ENCODE measurements at regions not wholly inside any gene's neighbourhood (a gene's known extent, or its start where the extent isn't known, plus 50 kb on each side); places are given as distances from the start of the nearest gene placed in this dataset.
"Not testable (repeated sequence)": the region's sequence is repeated elsewhere in the genome, so short reads cannot be mapped to it uniquely, and the experiment has no call there.

DNA sequence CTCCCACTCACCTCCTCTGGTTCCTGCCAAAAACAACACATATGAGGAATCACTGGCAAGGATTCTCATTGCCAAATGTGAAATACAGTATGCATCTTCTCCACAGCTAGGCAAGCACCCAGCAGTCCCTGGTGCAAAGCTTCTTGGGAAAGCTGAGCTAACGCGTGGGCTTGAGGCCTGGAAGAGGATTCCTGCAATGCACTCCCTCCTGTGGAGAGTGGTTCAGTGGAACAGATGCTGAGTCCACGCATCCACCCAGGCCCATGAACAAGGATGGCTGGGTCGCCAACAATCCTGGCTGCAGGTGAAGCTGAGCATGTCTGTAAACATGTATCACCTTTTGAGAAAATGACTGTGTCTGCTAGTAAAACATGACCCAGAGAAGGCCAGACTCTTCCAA lies 113.2 kb upstream of the CHST15 start:
- DNase-seq = no peak

DNA sequence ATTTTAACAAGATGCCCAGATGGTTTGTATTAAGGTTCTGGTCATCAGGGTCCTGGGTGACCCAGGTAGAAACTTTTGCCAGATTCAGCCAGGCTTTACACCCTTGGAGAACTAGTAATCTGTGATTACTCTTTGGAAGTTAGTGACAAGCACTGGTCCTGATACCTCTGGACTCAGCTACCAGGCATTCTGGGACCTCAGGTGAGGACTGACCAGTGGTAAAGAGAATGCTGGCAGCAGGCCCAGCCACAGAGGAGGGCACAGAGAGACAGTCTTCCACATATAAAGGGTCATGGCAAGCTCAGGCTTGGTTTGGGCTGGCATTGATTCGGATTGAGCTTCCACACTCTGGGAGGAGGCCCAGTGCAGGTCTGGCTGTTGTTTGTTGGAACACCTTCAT lies 112.0 kb upstream of the CHST15 start:
- no peak for DNase-seq

DNA sequence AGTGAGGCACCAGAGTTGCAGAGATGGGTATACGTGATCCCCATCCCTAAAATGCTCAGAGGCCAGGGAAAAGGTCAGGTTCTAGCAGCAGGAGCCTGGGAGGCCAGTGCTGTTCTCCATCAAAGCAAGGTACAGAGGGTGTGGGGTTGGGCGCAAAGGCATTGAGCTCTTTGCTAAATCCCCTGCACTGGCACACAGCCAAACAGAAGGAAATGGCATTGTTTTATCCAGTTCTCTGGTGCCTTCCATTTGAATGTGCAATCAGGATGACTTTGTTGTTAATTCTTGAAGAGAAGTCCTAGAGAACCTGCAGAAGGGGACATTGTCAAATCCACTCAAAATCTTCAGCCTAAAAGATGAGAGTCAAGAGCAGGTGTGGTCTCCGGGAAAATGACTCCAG lies 111.3 kb upstream of the CHST15 start:
- no peak for DNase-seq

DNA sequence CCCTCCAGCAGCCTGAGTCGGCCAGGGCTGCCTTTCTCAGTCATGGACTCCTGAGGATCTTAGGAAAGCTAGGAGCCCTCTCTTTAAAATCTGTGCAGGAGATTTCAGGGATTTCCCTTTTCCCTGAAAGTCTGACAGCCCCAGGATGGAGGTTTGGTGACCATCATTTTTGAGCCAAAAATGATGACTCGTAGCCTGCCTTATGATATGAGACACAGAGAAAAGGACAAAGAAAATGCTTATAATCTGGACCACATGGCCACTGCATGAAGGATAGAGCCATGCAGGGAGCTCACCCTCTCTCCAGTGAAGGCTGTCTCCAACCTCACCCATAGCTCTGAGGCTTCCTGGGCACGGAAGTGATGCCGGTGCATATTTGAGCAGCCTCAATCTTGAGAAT lies 106.6 kb upstream of the CHST15 start:
- DNase-seq = no peak

DNA sequence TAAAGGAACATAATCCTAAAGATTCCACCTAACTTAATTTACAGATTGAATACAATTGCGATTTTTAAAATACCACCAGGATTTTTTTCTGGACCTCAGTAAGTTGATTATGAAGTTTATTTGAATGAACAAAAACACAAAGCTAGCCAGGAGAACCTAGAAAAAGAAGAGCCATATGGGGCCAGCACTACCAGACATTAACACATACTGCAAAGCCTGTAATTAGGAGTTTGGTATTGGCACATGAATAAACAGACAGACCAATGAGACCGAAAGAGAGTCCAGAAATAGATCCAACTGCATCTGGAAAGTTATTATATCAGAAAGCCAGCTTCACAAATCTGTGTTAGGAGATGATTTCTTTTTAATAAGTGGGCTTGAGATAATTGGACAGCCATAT lies 105.5 kb upstream of the CHST15 start:
- no peak for DNase-seq

DNA sequence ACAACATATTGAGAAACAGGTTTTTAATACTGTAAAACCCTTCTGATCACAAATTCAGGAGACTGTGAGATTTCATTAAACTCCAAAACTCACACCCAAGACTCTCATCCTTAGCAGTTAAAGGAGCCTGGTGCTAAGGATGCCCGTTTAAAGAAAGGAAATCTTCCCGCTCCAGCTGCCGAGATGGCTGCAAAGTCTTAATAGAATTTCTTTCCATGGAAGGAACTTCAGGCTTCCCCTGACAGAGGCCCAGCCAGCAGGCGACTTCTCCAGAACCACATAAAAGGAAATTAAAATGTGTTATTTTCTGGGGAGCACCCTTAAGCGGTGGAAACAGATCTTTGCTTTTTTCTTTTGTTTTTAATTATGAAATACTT lies 104.7 kb upstream of the CHST15 start:
- DNase-seq = no peak

DNA sequence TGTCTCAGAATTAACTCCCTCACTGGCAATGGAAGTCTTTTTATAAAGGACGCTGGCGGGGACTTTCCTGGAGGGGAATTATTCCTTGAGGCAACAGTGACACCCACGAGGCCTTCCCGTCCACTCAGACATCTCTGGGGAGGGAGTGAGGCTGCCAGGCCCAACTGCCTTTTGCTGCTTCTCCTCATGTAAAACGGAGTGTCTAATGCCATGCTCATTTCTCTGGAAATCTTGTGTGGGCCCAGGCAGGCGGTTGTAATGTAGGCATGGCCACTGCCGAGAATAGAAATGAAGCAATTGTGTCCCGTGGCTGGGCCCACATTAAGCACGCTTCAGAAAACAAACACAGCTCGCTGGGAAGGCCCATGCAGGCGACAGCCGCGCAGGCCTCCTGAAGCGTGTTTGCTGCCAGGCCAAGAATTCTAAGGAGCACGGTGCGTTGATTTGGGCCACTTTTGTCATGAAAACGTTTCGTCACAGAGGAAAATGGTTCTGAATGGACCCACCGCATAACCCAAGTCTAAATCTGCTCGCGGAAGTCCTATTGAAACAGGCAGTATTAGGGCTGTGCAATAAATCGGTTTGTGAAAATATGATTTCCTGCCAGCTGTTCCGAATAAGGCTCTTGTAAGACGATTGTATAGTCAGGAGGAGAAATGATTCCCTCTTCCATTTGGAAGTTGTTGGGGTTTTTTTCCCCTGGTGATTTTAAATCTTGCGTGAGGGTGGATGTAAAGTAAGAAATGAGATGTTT lies 104.2 kb upstream of the CHST15 start:
- DNase-seq = no peak

DNA sequence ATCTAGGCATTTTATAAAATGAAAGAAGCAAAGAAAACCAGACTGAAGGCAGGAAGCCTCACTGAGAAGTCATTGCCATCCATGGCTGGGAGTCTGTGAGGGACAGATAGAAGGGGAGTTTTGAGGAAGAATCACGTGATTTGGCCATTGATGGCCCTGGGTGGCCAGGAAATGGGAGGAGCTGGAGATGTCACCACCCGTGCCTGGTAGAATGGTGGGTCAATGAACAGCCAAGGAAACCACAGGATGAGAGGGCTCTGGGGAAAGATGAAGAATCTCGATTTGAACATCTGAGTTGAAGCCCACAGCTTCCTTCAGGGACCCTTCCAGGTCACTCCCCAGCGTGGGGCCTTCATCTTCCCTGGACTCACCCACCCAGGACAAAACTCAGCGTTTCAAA lies 103.3 kb upstream of the CHST15 start:
- DNase-seq = no peak

DNA sequence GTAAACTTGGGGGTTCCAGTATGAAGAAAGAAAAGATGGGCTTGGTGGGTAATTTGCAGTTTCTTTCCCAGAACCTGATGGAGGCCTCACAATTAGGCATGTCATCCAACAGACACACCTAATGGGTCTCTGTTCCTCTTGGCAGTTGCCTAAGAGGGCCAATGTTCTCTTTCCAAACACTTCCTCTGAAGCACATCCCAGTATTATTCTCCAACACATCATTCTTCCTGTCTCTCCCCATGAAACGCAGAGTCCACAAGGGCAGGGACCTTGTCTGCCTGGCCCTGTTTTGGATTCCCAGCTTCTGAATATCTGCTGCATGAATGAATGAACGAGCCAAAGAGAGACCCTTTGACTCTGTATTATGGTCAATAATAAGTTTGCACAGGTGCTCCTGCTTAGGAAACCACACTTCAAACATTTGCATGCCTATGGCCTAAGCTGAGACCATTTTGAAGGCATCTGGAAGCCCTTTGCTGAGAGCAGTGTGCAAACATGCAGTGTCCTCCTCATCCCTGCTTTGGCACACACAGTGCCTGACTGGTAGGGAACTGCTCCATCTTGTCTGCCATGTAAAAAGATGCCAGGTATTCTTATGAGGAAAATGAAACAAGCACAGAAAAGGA lies 100.9 kb upstream of the CHST15 start:
- DNase-seq = no peak

DNA sequence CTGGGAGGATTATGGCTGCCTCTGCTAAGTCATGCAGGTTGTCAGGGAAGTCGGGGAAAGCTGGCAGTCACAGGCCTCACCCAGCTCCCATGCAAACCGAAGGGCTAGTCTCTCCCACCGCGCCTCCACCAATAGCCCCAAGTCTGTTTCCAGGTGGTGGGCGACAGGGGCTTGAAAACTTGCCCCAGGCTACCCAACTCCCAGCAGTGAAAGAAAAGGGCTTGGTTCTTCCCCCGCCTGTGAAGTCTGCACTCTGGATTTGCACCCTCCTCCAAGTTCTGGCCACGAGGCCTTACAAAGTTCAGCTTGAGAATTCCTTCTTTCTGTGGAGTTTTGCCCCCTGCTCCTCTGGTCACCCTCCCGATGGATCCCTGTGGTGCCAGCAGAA lies 99.9 kb upstream of the CHST15 start:
- no peak for DNase-seq

DNA sequence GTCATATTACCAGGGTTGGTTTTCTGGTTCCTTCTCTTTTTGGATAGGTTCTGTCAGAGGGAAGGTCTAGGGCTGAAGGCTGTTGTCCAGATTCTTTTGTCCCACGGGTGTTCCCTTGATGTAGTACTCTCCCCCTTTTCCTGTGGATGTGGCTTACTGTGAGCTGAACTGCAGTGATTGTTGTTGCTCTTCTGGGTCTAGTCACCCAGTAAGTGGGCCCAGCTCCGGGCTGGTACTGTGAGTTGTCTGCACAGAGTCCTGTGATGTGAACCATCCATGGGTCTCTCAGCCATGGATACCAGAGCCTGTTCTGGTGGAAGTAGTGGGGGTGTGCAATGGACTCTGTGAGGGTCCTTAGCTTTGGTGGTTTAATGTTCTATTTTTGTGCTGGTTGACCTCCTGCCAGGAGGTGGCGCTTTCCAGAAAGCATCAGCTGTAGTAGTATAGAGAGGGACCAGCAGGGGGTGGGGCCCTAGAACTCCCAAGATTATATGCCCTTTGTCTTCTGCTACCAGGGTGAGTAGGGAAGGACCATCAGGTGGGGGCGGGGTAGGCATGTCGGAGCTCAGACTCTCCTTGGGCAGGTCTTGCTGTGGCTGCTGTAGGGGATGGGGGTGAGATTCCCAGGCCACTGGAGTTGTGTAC lies 99.4 kb upstream of the CHST15 start:
- not testable (repeated sequence) for DNase-seq

DNA sequence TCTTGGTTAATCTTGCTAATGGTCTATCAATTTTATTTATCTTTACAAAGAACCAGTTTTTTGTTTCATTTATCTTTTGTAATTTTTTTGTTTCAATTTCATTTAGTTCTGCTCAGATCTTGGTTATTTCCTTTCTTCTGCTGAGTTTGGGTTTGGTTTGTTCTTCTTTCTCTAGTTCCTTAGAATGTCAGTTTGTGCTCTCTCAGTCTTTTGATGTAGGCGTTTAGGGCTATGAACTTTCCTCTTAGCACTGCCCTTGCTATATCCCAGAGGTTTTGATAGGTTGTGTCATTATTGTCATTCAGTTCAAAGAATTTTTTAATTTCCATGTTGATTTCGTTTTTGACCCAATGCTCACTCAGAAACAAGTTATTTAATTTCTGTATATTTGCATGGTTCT lies 97.1 kb upstream of the CHST15 start:
- DNase-seq = not testable (repeated sequence)

DNA sequence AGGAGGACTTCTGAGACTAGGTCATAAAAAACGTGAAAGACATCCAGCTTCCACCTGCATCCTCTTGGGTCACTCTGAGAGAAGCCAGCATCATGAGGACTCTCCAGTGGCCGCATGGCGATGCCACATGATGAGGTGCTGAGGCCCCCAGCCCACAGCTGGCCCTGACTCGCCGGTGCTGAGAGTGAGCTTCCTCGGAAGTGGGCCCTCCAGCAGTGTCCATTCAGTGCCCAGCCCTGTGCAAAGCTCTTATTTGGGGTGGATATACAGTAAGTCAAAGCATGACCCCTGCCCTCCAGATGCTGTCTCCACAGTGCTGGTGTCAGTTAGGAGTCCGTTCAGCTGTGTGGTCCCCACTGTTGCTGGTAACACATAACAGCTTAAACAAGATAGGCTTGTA lies 93.6 kb upstream of the CHST15 start:
- no peak for DNase-seq

DNA sequence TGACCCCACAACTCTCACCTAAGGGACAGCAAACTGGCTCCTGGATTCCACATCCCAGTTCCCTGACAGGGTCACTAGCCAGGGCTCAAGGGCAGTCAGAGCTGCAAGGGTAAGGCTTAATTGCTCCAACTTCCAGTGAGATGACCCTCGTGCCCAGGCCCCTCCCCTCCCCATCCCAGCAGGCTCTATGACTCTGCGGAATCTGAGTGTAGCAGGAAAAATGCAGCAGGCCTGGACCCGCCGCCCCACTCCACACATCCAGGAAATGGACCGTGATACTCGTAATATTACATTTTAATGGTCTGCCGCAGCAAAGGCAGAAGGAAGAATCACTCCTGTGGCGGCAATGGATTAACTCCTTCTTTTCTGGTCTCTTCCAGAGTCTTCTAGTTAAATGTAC lies 91.7 kb upstream of the CHST15 start:
- DNase-seq = no peak

DNA sequence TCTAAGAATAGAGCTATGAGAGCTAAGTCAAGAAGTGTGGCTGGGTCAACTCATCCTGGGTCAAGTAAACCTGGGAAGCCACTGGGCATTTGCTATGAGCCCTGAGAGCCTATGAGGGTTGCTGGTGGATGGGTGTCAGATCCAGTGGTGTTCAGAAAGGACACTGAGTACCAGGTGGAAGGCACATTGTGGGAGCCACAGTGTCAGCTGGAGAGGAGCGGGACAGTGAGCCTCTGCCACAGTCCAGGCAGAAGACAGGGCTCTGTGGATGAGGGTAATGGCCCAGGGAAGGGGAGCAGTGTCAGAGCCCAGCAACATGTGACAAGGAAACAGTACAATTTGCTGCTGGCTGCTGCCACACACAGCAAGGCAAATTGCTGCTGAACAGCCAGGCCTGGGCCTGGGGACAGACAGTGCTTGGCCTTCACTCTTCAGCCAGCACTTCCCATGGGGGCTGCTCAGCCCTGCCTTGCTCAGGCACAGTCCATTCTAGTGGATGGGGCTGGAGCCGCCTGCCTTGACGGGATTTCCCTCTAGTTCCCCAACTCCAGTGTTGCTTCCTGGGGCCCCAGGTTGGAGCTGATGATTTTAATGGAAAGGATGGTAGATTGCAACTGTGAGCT lies 90.9 kb upstream of the CHST15 start:
- no peak for DNase-seq

DNA sequence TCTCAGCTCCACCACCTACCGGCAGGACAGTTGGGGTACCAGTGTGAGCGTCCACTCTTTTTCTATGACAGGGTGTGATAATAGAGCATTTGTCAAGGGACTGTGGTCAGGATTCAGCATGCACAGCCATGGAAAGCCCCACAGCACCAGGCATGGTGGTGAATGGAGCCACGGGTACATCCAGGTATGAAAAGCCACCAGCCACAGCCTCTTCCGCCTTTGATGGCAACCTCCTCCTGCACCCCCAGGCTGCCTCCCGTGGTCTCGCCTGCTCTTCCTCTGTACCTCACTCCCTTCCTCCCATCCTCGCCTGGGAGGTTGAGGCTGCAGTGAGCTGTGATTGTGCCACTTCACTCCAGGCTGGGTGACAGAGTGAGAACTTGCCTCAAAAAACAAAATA lies 90.2 kb upstream of the CHST15 start:
- DNase-seq = no peak

DNA sequence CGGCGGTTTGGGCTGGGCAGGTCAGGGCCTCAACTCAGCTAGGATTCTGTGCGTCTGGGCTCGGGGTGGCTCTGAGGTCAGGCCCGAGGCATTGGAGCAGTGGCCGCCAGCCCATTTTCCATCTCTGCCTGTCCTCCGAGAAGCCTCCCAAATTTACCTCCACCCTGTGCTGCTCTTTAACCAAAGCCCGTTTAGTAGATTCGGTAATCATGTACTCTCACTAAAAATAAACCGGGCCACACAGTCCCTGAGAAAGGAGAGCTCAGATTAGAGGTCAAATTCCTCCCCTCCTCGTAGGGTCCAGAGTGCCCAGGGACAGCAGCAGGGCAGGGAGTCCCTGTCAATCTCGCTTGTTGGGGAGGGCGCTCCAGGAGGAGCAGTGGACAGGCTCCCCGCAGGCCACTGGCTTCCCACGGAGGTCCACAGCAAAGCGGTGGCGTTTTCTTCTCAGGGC lies 88.7 kb upstream of the CHST15 start:
- DNase-seq = no peak

DNA sequence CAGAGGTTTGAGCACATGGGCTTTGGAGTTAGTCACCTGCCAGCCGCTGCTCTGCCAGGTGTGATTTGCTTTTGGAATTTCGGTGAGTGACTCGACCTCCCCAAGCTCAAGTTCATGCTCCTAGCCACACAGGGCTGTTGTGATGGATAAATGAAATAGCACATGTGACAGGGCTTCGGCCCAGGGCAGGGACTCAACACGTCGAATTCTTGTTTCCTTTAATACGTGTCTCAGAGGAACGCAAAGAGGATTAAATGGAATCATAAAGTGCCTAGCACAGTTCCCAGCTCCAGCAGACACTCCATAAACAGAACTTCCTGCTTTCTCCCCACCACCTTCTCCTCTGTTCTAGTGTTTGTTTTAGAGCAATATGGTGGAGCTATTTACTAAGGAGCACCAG lies 88.3 kb upstream of the CHST15 start:
- DNase-seq = no peak

DNA sequence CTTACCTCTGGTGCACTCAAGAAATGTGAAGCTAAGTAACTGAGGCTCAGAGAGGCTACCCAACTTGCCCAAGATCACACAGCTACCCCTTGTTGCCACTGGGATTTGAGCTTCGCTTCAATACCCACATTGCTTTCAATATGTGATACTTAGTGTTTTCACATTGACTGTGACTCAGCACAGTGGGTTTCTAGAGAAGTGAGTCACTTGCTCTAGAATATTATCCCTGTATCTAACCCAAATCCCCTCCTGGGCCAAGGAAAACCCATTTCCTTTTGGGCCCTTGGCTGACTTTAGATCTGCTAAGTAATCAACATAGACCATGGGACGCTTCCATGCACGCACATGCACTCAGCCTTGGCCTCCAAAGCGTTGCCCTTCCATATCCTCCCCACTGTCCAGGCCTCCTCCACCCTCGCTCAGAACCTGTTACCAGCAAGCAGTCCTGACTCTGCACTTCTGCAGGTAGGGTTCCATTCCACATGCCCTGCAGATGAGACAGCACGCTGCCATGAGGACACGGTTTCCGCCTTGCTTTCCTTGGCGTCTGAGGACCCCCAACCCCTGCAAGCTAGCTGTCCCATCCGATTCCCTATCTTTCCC lies 87.7 kb upstream of the CHST15 start:
- DNase-seq = peak; percentile 46

DNA sequence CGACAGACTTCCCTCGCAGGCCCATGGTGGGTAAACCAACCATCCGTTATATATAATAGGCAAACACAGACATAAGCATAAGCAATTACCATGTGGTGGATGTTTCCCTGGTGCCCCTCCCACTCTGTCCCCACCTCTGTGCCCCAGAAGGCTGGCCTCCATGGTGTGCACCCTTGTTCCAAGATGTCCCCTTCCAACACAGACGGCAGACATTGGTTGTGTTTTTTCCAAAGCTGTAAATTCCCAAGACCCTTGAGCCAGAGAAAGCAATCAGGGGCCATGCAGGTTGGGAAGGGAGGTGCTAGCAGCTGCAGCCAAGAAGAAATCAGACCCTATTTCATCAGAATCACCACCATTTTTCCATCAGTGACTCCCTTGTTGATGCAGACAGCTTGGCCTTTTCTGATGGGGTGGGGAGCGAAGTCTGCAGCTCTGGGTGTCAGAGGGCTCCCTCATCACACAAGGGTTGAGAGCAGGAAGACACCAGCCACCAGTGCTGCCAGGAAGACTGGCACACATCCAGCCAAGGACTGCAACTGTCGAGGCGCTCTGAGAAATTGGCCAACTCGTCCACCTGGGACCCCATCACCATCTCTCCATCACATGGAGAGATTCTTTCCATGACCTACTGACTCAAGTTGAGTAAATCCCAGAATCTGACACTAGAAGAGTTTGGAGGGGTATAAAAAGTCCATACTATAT lies 86.8 kb upstream of the CHST15 start:
- DNase-seq = no peak

DNA sequence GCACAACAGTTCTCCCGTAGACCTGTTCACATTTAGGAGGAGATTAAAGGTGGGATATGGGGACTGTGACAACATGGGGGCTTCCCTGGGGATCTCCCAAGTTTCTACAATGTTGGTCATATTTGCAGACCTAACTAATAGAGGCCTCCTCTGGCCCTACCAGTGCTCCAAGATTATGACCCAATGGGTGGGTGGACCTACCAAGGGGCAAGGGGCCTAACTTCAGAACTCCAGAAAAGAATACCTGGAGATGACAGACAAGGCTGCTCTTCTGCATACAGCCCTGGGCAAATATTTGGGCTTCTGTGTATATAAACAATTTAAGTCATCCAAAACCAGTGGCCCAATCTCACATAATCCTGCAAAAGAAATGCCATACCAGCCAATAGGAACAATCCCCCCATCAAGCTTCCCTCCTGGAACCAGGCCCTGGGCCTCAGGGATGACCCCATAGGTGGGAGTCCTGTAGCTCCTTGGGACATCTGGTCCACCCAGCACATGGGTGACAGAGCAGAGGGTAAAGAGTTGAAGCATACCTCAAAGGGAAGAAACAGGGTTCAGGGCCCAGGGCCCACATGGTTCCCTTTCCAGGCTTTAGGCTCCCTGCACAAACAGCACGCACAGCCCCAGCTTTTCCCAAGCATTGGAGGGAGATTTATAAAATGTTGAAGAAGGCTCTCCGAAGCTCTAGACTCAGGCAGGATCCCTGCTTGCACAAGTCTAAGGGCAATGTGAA lies 86.1 kb upstream of the CHST15 start:
- DNase-seq = no peak

DNA sequence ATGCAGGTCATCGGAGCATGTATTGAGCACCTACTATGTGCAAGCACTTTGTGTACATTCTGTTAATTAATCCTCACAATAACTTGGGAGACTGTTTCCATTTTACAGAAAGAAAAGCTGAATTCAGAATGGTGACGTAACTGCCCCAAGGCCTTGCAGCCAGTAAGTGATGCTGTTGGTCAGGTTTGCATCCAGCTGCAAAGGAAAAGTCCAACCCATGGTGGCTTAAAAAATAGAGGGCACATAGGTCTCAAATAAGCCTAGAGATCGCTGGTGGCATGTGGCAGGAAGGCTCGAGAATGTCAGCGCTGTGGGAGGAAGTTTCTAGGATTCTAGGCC lies 83.8 kb upstream of the CHST15 start:
- no peak for DNase-seq

All from activated CD4-positive, alpha-beta T cell treated with anti-CD3 and anti-CD28 coated beads, Interleukin-2, Interleukin-6, amounts not matched to agents 100 ng/mL and 50 ng/mL, durations not matched to agents 16 hours and 8 hours (primary cell).